B cell (primary cell): ENCODE measurements at regions not wholly inside any gene's neighbourhood (a gene's known extent, or its start where the extent isn't known, plus 50 kb on each side); places are given as distances from the start of the nearest gene placed in this dataset.
"Not testable (repeated sequence)": the region's sequence is repeated elsewhere in the genome, so short reads cannot be mapped to it uniquely, and the experiment has no call there.

Experiments
- ATAC-seq: fragments of 200-7000 bp; cut with Tn5 transposase; one replicate; pipeline ENCODE4 v1.10.0; 2021; ENCODE audit warnings: low read depth, mild to moderate bottlenecking, moderate number of reproducible peaks, moderate library complexity
- CTCF ChIA-PET: fragments of 350-600 bp; sonication (Branson Sonifier 250); formaldehyde crosslinking; loops from one replicate; lab custom pipeline; 2021; ENCODE audit warnings: antibody characterized with exemption, inconsistent platforms; lab: Charles Lee
- POLR2A ChIA-PET: fragments of 350-600 bp; sonication (Branson Sonifier 250); formaldehyde crosslinking; loops from one replicate; lab custom pipeline; 2021; ENCODE audit warnings: antibody characterized with exemption; lab: Charles Lee
- DNase-seq: peaks from one replicate; pipeline ENCODE4 v3.0.0; 2013
- H2AFZ ChIP-seq: 2 replicates; pipeline ENCODE4 v1.6.1; 2012; ENCODE audit warnings: mild to moderate bottlenecking, low read depth, low read length; ENCODE audit not compliant: insufficient read depth, poor library complexity, severe bottlenecking
- H3K27ac ChIP-seq, 2 donors: 1 replicate in 1 of 2; 2 replicates in 1 of 2; pipeline ENCODE4 v1.5.1; 2012 to 2013; ENCODE audit warnings: low read length in 2 of 2, mild to moderate bottlenecking in 2 of 2, moderate library complexity in 1 of 2
- H3K27me3 ChIP-seq, 4 experiments: fragments of 200-600 bp in 1 of 4; sonication (generic) in 1 of 4; replicated peaks in 1 of 4; 1 replicate in 2 of 4; 2 replicates in 2 of 4; pipeline versions ENCODE4 v1.6.1 to v1.7.0; 2013 to 2016; ENCODE audit warnings: low read length in 3 of 4, mild to moderate bottlenecking in 2 of 4, mixed read lengths in 1 of 4, moderate library complexity in 1 of 4; ENCODE audit not compliant: insufficient read depth in 4 of 4, control insufficient read depth in 3 of 4; ENCODE audit errors: control extremely low read depth in 1 of 4
- H3K36me3 ChIP-seq, 2 experiments: replicated peaks in 1 of 2; 1 replicate in 1 of 2; 2 replicates in 1 of 2; pipeline versions ENCODE4 v1.6.1 to v1.7.1; 2013; ENCODE audit warnings: low read length in 1 of 2; ENCODE audit not compliant: insufficient read depth in 2 of 2, control insufficient read depth in 1 of 2; ENCODE audit errors: control extremely low read depth in 1 of 2, extremely low read depth in 1 of 2
- H3K4me1 ChIP-seq, 2 donors: fragments of 200-600 bp in 1 of 2; sonication (generic) in 1 of 2; 1 replicate in 1 of 2; 2 replicates in 1 of 2; pipeline versions ENCODE4 v1.5.1 to v1.6.1; 2013 to 2017; ENCODE audit warnings: low read length in 2 of 2; ENCODE audit not compliant: control insufficient read depth in 2 of 2, insufficient read depth in 2 of 2
- H3K4me2 ChIP-seq: replicated peaks from 2 replicates; pipeline ENCODE3; 2012; ENCODE audit warnings: mild to moderate bottlenecking, low read depth, low read length; ENCODE audit not compliant: poor library complexity, severe bottlenecking
- H3K4me3 ChIP-seq, 5 experiments: fragments of 200-600 bp in 1 of 5; sonication (generic) in 1 of 5; 1 replicate in 3 of 5; 2 replicates in 2 of 5; pipeline versions ENCODE4 v1.5.1 to v1.7.0; 2011 to 2016; ENCODE audit warnings: low read length in 4 of 5, mild to moderate bottlenecking in 4 of 5, low read depth in 2 of 5, control low read depth in 1 of 5, moderate library complexity in 1 of 5; ENCODE audit not compliant: insufficient read depth in 1 of 5; ENCODE audit errors: control extremely low read depth in 1 of 5, extremely low read depth in 1 of 5
- H3K79me2 ChIP-seq: fragments of 200-600 bp; sonication (generic); one replicate; pipeline ENCODE4 v1.6.0; 2016; ENCODE audit warnings: low read length; ENCODE audit not compliant: control insufficient read depth, insufficient read depth
- H3K9ac ChIP-seq: fragments of 200-600 bp; sonication (generic); 2 replicates; pipeline ENCODE4 v1.6.1; 2017; ENCODE audit warnings: mild to moderate bottlenecking, low read length, moderate library complexity
- H3K9me3 ChIP-seq, 3 donors: one replicate each; pipeline versions ENCODE4 v1.6.1 to v1.7.1; 2013; ENCODE audit warnings: low read length in 2 of 3; ENCODE audit not compliant: control insufficient read depth in 2 of 3, insufficient read depth in 1 of 3; ENCODE audit errors: control extremely low read depth in 1 of 3
- H4K20me1 ChIP-seq: 2 replicates; pipeline ENCODE4 v1.6.0; 2012; ENCODE audit warnings: mild to moderate bottlenecking, low read length; ENCODE audit not compliant: insufficient read depth, control insufficient read depth, poor library complexity, severe bottlenecking
- H3K27ac Mint-ChIP-seq: one replicate; pipeline ENCODE4 v1.8.0; 2021; ENCODE audit warnings: mixed read lengths
- H3K27me3 Mint-ChIP-seq: one replicate; pipeline ENCODE4 v1.8.0; 2021; ENCODE audit warnings: mixed read lengths
- H3K4me1 Mint-ChIP-seq: one replicate; pipeline ENCODE4 v1.8.0; 2021; ENCODE audit warnings: mixed read lengths
- H3K4me3 Mint-ChIP-seq: one replicate; pipeline ENCODE4 v1.8.0; 2021; ENCODE audit warnings: mixed read lengths
- H3K9me3 Mint-ChIP-seq: one replicate; pipeline ENCODE4 v1.8.0; 2022; ENCODE audit warnings: mixed read lengths; ENCODE audit not compliant: insufficient read depth
- EZH2 ChIP-seq: IDR thresholded peaks from 2 replicates; pipeline ENCODE4 v1.6.1; 2012; ENCODE audit warnings: borderline replicate concordance, low read depth, mild to moderate bottlenecking, moderate library complexity, low read length; ENCODE audit not compliant: insufficient read depth, poor library complexity, severe bottlenecking
- WGBS: methylation state at CpG from one replicate; pipeline ENCODE4 v1.1.5; 2013; ENCODE audit warnings: missing lambda C conversion rate; ENCODE audit not compliant: insufficient coverage; 5-methylcytosine and 5-hydroxymethylcytosine counted together
- intact Hi-C: fragments of 100-400 bp; cut with micrococcal nuclease; formaldehyde crosslinking; loops from one replicate; pipeline ENCODE4 v1.10.0; 2022
- TF ChIP-seq, protein P1 (sequence below): fragments of 200-600 bp; IDR thresholded peaks from one replicate; pipeline ENCODE4 v1.8.0; 2022; ENCODE audit warnings: antibody characterized with exemption, mild to moderate bottlenecking

DNA sequence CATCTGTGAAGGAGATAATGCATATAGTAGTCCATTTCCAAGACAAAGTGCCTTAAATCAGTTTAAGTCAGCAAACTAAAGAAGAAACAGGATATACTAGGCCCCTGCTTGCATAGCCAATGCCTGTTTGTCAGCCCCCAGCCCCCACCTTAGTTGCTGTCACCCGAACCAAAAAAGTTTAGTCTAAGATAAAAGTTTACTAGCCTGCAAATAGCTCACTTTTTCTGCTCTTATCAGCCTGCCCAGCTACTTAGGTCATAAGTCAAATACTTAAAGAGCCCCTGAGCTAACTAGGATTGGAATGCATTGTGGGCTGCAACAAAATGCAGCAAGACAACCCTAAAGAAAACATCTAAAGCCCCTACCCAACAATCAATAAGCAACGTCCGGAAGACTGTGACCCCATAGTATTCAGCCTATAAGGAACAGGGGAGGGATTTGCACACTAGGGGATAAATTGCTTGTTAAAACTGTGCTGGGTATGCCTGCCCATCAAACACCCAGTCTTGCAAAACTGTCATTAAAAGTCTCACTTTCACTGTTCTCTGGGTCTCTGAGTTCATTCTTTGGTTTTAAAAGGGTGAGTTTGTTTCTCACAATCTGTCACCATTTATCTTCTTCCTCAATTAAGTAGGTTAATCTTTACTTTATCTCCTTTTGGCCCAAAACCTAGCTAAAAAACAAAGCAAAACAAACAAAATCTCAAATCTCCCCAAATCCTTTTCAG lies 92.4 kb upstream of the CEP78 start:
- Histone ChIP-seq H3K27me3 (peaks cover 0 to 2% (median 0%) of the 10 kb centered on the region in 4 experiments), H3K36me3 (no peaks in the 10 kb centered on the region), H3K27ac (no peak overlapping the region), H3K4me3 (no peak overlapping the region), H3K79me2 (no peaks in the 10 kb centered on the region), H3K4me1 (no peaks in the 10 kb centered on the region), H2AFZ (no peak overlapping the region), H3K9ac (no peak overlapping the region), H3K9me3 (peaks cover 0 to 12% (median 3%) of the 10 kb centered on the region in 3 donors), H3K4me2 (no peak overlapping the region), H4K20me1 (no peaks in the 10 kb centered on the region)
- no peak for ATAC-seq
- intact Hi-C loops, result no loop called here
- ChIA-PET CTCF (no interaction called here), POLR2A (no interaction called here)
- TF ChIP-seq, protein P1, sequence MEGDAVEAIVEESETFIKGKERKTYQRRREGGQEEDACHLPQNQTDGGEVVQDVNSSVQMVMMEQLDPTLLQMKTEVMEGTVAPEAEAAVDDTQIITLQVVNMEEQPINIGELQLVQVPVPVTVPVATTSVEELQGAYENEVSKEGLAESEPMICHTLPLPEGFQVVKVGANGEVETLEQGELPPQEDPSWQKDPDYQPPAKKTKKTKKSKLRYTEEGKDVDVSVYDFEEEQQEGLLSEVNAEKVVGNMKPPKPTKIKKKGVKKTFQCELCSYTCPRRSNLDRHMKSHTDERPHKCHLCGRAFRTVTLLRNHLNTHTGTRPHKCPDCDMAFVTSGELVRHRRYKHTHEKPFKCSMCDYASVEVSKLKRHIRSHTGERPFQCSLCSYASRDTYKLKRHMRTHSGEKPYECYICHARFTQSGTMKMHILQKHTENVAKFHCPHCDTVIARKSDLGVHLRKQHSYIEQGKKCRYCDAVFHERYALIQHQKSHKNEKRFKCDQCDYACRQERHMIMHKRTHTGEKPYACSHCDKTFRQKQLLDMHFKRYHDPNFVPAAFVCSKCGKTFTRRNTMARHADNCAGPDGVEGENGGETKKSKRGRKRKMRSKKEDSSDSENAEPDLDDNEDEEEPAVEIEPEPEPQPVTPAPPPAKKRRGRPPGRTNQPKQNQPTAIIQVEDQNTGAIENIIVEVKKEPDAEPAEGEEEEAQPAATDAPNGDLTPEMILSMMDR, result no peak
- TF ChIP-seq EZH2, result no peak
- no peak for DNase-seq
- Mint-ChIP-seq H3K9me3 (peaks cover 12% of the 10 kb centered on the region), H3K27me3 (no peaks in the 10 kb centered on the region), H3K4me1 (no peaks in the 10 kb centered on the region), H3K27ac (no peak overlapping the region), H3K4me3 (no peak overlapping the region)
- 60% methylated on average over 1 of the region's 3 CpGs for WGBS

DNA sequence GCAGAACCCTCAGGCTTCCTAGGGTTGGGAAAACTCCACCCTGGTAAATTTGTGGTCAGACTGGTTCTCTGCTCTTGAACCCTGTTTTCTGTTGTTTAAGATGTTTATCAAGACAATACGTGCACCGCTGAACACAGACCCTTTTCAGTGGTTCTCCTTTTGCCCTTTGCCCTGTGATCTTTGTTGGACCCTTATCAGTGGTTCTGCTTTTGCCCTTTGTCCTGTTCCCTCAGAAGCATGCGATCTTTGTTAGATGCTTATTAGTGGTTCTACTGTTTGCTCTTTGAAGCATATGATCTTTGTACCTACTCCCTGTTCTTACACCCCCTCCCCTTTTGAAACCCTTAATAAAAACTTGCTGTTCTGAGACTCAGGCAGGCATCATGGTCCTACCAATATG lies 93.6 kb upstream of the CEP78 start:
- H2AFZ ChIP-seq, H3K9ac ChIP-seq, H3K4me2 ChIP-seq, H3K4me3 ChIP-seq, H3K4me1 Mint-ChIP-seq, DNase-seq, H3K27ac ChIP-seq, H3K27ac Mint-ChIP-seq, H3K4me1 ChIP-seq, H3K27me3 Mint-ChIP-seq, intact Hi-C loops, H3K4me3 Mint-ChIP-seq, ATAC-seq, H3K79me2 ChIP-seq, CTCF ChIA-PET, H3K36me3 ChIP-seq, POLR2A ChIA-PET, H3K27me3 ChIP-seq, H4K20me1 ChIP-seq: not testable (repeated sequence)
- 100% methylated on average over 2 of the region's 3 CpGs for WGBS
- H3K9me3 ChIP-seq, result peaks cover 0 to 12% (median 3%) of the 10 kb centered on the region in 3 donors
- H3K9me3 Mint-ChIP-seq, result peaks cover 15% of the 10 kb centered on the region
